HUES48 (cell line): ENCODE measurements at regions not wholly inside any gene's neighbourhood (a gene's known extent, or its start where the extent isn't known, plus 50 kb on each side); places are given as distances from the start of the nearest gene placed in this dataset.

ENCODE experiments used
- H3K27ac ChIP-seq: one replicate; pipeline ENCODE4 v1.7.0; 2013; ENCODE audit warnings: low read depth, low read length, inconsistent platforms
- H3K27me3 ChIP-seq: 2 replicates; pipeline ENCODE4 v1.6.1; 2013; ENCODE audit warnings: mild to moderate bottlenecking, low read length; ENCODE audit not compliant: control insufficient read depth, insufficient read depth
- H3K36me3 ChIP-seq: 2 replicates; pipeline ENCODE4 v1.6.1; 2013; ENCODE audit warnings: low read length; ENCODE audit not compliant: control insufficient read depth, insufficient read depth
- H3K4me1 ChIP-seq: 2 replicates; pipeline ENCODE4 v1.6.1; 2013; ENCODE audit warnings: mild to moderate bottlenecking, low read length; ENCODE audit not compliant: control insufficient read depth, insufficient read depth
- H3K4me3 ChIP-seq: 2 replicates; pipeline ENCODE4 v1.5.1; 2013; ENCODE audit warnings: mild to moderate bottlenecking, low read depth, low read length
- H3K9ac ChIP-seq: 2 replicates; pipeline ENCODE4 v1.6.1; 2013; ENCODE audit warnings: mild to moderate bottlenecking, low read depth, low read length, moderate library complexity
- H3K9me3 ChIP-seq: 2 replicates; pipeline ENCODE4 v1.6.1; 2013; ENCODE audit warnings: low read length; ENCODE audit not compliant: control insufficient read depth, insufficient read depth

DNA sequence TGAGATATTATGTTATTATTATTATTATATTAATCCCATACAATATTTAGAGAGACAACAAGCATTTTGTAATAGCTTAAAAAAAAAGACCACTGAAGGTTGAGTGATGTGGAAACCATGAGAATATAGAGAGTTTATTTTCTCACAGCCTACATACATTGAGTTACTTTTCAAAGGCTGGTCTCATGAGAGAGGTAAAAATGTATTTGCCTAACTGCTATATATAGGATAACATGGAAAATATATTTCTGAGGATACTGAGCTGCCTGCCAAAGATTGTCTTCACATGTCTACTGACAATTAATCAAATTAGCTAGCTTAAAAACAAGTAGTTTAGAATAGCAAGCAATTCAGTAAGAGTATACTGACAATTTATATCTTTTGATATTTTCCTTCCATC is 192.2 kb upstream of the NRIP1 start:
- no peak overlapping the region for H3K4me3 ChIP-seq
- no peaks in the 10 kb centered on the region for H3K27me3 ChIP-seq
- H3K4me1 ChIP-seq: no peaks in the 10 kb centered on the region
- H3K9me3 ChIP-seq: no peaks in the 10 kb centered on the region
- no peaks in the 10 kb centered on the region for H3K36me3 ChIP-seq
- no peak overlapping the region for H3K27ac ChIP-seq
- no peak overlapping the region for H3K9ac ChIP-seq

DNA sequence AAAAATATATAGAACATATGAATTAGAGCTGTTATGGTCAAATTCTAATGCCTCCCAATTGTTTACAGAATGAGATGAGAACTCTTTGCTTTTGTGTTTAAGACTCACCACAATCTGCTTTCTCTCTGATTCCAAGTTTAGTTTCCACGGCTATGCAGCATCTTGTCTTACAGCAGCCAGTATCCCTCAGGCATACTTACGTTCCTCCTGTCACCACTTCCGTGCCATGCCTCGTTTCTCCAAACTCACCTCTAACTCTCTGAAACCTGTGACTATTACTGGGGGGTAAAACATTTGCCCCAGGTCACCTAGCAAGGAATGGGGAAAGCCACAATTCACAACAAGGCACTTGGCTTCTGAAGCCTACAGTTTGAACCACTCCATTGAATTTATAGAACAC is 192.8 kb upstream of the NRIP1 start:
- no peak overlapping the region for H3K4me3 ChIP-seq
- H3K27me3 ChIP-seq: no peaks in the 10 kb centered on the region
- H3K4me1 ChIP-seq: no peaks in the 10 kb centered on the region
- no peaks in the 10 kb centered on the region for H3K9me3 ChIP-seq
- no peak overlapping the region for H3K27ac ChIP-seq
- H3K36me3 ChIP-seq: no peaks in the 10 kb centered on the region
- no peak overlapping the region for H3K9ac ChIP-seq

DNA sequence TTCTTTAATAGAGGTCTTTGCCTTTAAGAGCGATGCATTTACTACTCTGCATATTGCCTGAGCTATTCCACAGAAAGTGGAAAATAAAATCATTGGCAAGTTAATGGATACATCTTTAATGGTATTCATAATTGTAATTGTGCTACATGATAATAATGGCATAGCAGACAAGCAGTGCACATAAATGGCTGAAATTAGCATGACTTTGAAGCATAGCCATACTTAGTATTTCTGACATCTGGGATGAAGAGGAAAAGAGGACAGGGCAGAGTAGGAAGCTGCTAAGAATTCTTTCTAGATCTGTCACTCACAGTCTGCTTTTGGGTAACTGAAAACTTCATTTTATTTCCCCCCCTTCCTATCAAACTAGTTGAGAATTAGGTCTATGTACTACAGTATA is 195.0 kb upstream of the NRIP1 start:
- no peaks in the 10 kb centered on the region for H3K36me3 ChIP-seq
- no peak overlapping the region for H3K4me3 ChIP-seq
- H3K9me3 ChIP-seq: no peaks in the 10 kb centered on the region
- H3K9ac ChIP-seq: no peak overlapping the region
- H3K4me1 ChIP-seq: no peaks in the 10 kb centered on the region
- H3K27ac ChIP-seq: no peak overlapping the region
- no peaks in the 10 kb centered on the region for H3K27me3 ChIP-seq

DNA sequence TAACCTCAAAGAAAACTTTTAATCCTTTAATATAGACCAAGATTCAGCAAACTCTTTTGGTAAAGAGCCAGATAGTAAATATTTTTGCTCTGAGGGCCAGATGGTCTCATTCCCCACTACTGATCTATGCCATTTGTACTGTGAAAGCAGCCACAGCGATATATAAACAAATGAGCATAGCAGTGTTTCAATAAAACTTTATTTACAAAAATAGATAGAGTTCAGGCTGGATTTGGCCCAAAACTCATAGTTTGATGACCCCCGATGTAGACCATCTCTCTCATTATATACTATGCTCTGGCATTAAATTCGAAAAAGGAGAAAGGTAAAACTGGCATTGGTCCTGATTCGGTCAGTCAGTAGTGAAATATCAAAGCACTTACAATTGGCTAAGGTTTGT is 195.8 kb upstream of the NRIP1 start:
- H3K4me3 ChIP-seq: no peak overlapping the region
- no peak overlapping the region for H3K9ac ChIP-seq
- H3K27ac ChIP-seq: no peak overlapping the region
- no peaks in the 10 kb centered on the region for H3K27me3 ChIP-seq
- H3K9me3 ChIP-seq: no peaks in the 10 kb centered on the region
- no peaks in the 10 kb centered on the region for H3K36me3 ChIP-seq
- no peaks in the 10 kb centered on the region for H3K4me1 ChIP-seq

DNA sequence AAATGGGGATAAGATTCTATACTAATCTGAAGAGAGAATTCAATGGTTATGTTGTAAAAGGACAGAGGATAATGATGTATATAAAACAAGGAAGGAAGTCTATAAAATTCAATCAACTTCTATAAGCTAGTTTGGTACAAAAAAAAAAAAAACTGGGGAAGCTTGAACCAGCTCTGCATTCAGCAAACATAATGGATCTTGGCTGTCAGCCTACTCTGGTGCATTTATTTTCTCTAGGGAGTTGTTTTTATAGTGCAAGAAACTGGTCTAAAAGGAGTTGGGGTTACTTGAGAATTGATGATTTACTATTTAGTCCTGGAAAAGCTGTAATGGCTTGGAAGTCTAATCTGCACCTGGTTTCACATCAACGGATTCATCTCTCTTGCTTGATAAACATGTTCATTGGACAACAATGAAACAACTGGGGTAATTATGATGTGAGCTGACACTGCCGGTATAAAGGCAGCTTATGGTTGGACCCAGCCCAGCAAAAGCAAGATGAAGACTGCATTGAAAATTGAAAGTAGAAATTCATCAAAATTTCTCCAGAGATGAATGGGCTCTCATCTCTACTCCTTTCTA is 199.4 kb upstream of the NRIP1 start:
- Histone ChIP-seq H3K27me3 (no peaks in the 10 kb centered on the region), H3K36me3 (no peaks in the 10 kb centered on the region), H3K27ac (no peak overlapping the region), H3K9ac (no peak overlapping the region), H3K4me1 (no peaks in the 10 kb centered on the region), H3K9me3 (no peaks in the 10 kb centered on the region), H3K4me3 (no peak overlapping the region)

DNA sequence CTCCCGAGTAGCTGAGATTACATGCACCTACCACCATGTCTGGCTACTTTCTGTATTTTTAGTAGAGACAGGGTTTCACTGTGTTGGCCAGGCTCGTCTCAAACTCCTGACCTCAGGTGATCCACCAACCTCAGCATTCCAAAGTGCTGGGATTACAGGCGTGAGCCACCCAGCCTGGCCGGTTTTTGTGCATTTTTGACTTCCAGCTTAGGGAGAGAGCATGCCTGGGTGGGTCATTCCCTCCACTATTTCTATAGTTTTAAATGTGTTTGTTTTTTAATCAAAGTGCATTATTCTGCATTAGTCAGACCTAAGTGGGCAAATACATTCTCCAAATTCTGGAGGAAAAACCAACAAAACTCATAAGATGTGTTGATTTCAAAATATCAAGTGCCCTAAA is 207.4 kb upstream of the NRIP1 start:
- H3K36me3 ChIP-seq: no peaks in the 10 kb centered on the region
- no peaks in the 10 kb centered on the region for H3K9me3 ChIP-seq
- no peaks in the 10 kb centered on the region for H3K27me3 ChIP-seq

DNA sequence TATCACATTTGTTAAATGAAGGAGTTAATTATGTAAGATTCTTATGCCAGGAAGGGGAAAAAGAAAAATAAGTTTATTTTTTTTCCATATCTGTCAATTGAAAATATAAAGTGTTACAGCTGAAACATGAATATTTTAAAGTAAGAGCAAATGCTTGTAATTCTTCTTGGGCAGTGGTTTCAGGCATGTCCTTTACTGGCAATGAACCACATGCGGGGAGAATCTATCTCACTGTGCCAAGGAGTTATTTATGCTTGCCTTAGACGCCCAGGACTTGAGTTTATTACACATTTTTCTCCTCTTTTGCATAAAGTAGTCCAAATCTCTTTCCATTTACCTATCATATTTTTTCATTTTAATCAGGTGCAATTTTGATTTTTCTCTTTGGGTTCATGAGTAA is 207.8 kb upstream of the NRIP1 start:
- Histone ChIP-seq H3K9ac (no peak overlapping the region), H3K27ac (no peak overlapping the region)

More for the DNA sequence above, 207.4 kb upstream of the NRIP1 start:
- H3K4me1 ChIP-seq: no peaks in the 10 kb centered on the region
- H3K9ac ChIP-seq: no peak overlapping the region
- no peak overlapping the region for H3K27ac ChIP-seq
- no peak overlapping the region for H3K4me3 ChIP-seq

DNA sequence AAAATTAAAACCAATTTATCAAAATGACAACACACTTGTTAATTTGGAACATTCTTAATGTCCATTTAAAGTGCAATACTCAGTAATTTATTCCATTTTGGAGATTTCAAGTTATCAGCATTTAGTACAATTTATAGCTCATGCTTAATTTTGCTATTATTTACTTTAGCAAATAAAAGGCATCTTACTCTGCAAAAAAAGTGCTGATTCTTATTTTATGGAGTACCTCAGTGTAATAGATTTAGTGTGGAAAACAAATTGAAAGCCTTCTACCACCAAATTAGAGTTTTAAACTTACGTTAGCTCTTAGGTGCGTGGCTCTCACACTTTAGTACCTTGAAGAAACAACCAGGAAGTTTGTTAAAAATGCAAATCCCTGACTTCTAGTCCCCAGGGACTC is 208.4 kb upstream of the NRIP1 start:
- H3K36me3 ChIP-seq: no peaks in the 10 kb centered on the region
- H3K27ac ChIP-seq: no peak overlapping the region
- no peaks in the 10 kb centered on the region for H3K27me3 ChIP-seq
- H3K4me1 ChIP-seq: no peaks in the 10 kb centered on the region
- H3K4me3 ChIP-seq: no peak overlapping the region
- H3K9ac ChIP-seq: no peak overlapping the region
- H3K9me3 ChIP-seq: no peaks in the 10 kb centered on the region

More for the DNA sequence above, 207.8 kb upstream of the NRIP1 start:
- Histone ChIP-seq H3K9me3 (no peaks in the 10 kb centered on the region), H3K4me1 (no peaks in the 10 kb centered on the region), H3K36me3 (no peaks in the 10 kb centered on the region), H3K27me3 (no peaks in the 10 kb centered on the region), H3K4me3 (no peak overlapping the region)

DNA sequence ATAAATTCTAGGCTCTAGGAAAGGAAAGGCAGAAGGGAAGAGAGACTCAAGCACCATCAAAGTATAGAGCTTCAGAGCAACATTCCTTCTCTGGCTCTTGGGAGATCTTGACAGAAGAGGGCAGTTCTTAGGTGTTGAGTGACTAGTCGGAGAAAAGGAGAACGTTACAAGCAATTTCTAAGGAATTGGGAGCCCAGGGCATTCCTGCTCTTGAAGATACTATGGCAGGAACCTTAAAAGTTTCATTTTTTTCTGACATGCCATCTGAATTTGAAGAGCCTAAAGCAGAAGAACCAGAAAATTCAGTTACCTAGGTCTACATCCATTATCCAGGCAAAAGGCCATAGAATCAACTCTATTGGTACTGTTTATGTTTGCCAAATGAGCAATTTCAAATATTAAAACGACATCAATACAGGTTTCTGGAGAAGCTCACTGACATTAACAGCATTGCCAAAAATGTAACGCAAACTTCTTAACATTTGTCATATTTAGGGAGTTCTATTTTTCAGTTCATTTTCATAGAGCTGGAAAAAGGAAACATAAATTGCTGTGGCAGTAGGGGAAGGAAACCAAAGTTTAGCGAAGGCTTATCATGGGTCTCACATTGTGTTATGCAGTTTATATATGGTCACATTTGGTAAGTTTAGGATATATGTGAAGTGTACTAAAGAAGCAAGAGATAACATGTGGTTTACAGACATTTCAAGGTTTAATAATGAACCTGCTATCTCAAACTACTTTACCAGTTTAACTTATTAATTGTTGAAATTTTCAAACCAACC is 210.1 kb upstream of the NRIP1 start:
- H3K4me3 ChIP-seq: no peak overlapping the region
- no peak overlapping the region for H3K27ac ChIP-seq
- no peak overlapping the region for H3K9ac ChIP-seq
- H3K9me3 ChIP-seq: no peaks in the 10 kb centered on the region
- H3K4me1 ChIP-seq: no peaks in the 10 kb centered on the region
- H3K27me3 ChIP-seq: no peaks in the 10 kb centered on the region
- H3K36me3 ChIP-seq: no peaks in the 10 kb centered on the region

DNA sequence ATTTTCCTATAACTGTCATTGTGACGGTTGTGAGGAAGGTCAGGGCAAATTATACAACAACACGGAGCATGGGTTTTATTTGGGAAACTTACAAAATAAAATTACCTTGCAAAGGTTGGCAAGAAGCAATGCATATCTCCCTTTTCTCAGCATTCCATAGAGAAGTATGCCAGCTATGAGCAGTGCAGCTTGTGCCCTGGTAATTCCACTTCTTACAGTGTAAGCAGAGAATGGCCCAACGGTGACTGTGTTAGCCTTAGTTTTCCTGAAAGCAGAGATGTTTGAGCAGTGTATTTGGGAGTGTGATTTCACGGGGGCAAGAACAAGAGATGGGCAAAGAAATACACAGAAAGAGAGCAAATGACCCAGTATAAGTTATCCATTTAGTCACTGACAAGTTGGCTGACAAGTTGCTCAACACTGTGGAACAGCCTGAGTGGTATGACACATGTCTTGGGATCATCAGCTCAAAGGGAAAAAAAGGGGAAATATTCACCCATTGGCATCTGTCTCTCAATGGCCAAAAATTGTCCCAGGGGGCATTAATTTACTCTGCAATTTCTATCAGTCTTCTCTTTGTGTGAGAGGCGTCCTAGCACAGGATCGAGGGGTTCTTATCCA is 210.9 kb upstream of the NRIP1 start:
- Histone ChIP-seq H3K9me3 (no peaks in the 10 kb centered on the region), H3K27ac (no peak overlapping the region), H3K4me1 (no peaks in the 10 kb centered on the region), H3K27me3 (no peaks in the 10 kb centered on the region), H3K4me3 (no peak overlapping the region), H3K36me3 (no peaks in the 10 kb centered on the region), H3K9ac (no peak overlapping the region)

DNA sequence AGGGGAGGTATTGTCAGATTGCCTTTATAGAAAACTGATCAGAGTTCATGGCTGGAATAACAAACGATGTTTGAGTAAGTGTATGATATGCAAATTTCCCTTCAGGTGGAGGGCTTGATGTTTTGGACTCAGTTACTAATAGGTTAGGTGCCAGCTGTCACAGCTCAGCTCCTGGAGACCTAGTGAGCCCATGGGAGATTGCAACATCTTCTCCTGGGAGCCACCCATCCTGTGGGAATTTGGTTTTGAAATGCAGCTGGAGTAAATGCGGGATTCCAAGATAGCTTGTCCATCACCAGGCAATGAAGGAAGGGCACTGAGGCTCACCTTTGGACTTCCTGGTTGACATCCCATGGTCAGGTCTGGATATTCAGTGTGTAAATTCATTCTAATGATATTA is 211.4 kb upstream of the NRIP1 start:
- H3K27me3 ChIP-seq: no peaks in the 10 kb centered on the region
- no peak overlapping the region for H3K27ac ChIP-seq
- H3K4me3 ChIP-seq: no peak overlapping the region
- H3K9ac ChIP-seq: no peak overlapping the region
- no peaks in the 10 kb centered on the region for H3K9me3 ChIP-seq
- H3K36me3 ChIP-seq: no peaks in the 10 kb centered on the region
- no peaks in the 10 kb centered on the region for H3K4me1 ChIP-seq
